Heart left ventricle (tissue), 13 donors: ENCODE measurements at regions not wholly inside any gene's neighbourhood (a gene's known extent, or its start where the extent isn't known, plus 50 kb on each side); places are given as distances from the start of the nearest gene placed in this dataset.

Experiments used
- POLR2A ChIP-seq, 2 donors: fragments of 450-650 bp; IDR thresholded peaks; one replicate each; pipeline ENCODE4 v1.6.1; 2017; ENCODE audit warnings: antibody characterized with exemption in 2 of 2, mild to moderate bottlenecking in 2 of 2, moderate library complexity in 2 of 2
- TF ChIP-seq, protein P1 (sequence below), 12 donors: fragments of 200-600 bp; sonication (generic) in 4 of 12; IDR thresholded peaks; one replicate each; pipeline versions ENCODE4 v1.5.0 to v1.8.0; 2018 to 2022; ENCODE audit warnings: antibody characterized with exemption in 12 of 12, mild to moderate bottlenecking in 5 of 12
- donor health status: ischemic (EF 13 %, LVEDD 7.1; RV severe dilation, severe dysfunction).
- donor health status: DM: no; HTN: yes; CAD: no.
- donor health status: DM: no; HTN: no; CAD: no.
- donor health status: ischemic (EF 25% LVEDD 6.9; RV normal size, moderate dysfunction).
- donor health status: ischemic (EF 25% LVEDD 5.7; RV mildly dilated, moderate dysfunction).
- donor health status: ischemic (EF 35%, LVEDD 5.7; RV mildly dilated, moderate dysfunction).
- donor health status: nonischemic (EF 11% LVEDD 7.7; RV severe dilation, severe dysfunction).
- donor health status: DM: yes; HTN: yes; CAD: no.
- donor health status: PGD.
- donor health status: ischemic (EF 29% LVEDD 5.4; RV normal size, mild dysfunction).
- donor health status: nonischemic (EF 23%, LVEDD 6.1; RV moderate dilation, normal function).

DNA sequence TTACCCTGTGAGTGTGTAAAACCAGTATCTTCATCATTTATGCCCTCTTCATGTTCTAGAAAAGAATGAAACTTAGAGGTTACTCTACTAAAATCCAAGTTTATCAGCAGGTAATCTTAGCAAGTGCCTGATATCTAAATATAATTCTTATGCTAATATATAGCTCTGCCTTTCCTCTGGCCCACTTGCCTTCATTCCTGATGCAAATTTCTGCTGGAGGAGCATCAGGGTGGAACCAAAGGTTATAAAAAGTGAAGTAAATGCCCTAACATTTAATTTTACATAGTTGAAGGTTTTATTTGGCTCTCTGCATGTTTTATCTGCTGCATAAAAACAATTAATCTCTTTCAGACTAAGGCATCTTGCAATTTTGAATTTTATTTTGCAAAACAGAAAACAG lies 936.2 kb downstream of the ROBO2 start:
- TF ChIP-seq POLR2A (IDR thresholded peaks at IDR 0.05): no peak
- TF ChIP-seq, protein P1, sequence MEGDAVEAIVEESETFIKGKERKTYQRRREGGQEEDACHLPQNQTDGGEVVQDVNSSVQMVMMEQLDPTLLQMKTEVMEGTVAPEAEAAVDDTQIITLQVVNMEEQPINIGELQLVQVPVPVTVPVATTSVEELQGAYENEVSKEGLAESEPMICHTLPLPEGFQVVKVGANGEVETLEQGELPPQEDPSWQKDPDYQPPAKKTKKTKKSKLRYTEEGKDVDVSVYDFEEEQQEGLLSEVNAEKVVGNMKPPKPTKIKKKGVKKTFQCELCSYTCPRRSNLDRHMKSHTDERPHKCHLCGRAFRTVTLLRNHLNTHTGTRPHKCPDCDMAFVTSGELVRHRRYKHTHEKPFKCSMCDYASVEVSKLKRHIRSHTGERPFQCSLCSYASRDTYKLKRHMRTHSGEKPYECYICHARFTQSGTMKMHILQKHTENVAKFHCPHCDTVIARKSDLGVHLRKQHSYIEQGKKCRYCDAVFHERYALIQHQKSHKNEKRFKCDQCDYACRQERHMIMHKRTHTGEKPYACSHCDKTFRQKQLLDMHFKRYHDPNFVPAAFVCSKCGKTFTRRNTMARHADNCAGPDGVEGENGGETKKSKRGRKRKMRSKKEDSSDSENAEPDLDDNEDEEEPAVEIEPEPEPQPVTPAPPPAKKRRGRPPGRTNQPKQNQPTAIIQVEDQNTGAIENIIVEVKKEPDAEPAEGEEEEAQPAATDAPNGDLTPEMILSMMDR (IDR thresholded peaks at IDR 0.05): no peak
